ENCODE measurements at regions not wholly inside any gene's neighbourhood (a gene's known extent, or its start where the extent isn't known, plus 50 kb on each side); places are given as distances from the start of the nearest gene placed in this dataset.

GRCh38 chr18:1999387-1999786, 571.9 kb downstream of the METTL4 start:
- no peak for TF ChIP-seq POLR2A (IDR thresholded peaks at IDR 0.05)
- no peak for TF ChIP-seq CTCF (IDR thresholded peaks at IDR 0.05)

Measured in stomach (tissue), 4 donors.